Mucosa of stomach (tissue), 1 donor: ENCODE measurements at regions not wholly inside any gene's neighbourhood (a gene's known extent, or its start where the extent isn't known, plus 50 kb on each side); places are given as distances from the start of the nearest gene placed in this dataset.
A peak's percentile ranks its signal among the peaks of the same experiment; 100 is the strongest.

ENCODE experiments used
- H3K27me3 ChIP-seq: one replicate; pipeline ENCODE4 v1.7.0; 2013; ENCODE audit warnings: mild to moderate bottlenecking, low read length; ENCODE audit not compliant: control insufficient read depth, insufficient read depth
- H3K36me3 ChIP-seq: one replicate; pipeline ENCODE4 v1.7.0; 2013; ENCODE audit warnings: low read length; ENCODE audit not compliant: control insufficient read depth, insufficient read depth
- H3K4me1 ChIP-seq: one replicate; pipeline ENCODE4 v1.7.0; 2013; ENCODE audit warnings: mild to moderate bottlenecking, low read length; ENCODE audit not compliant: control insufficient read depth, insufficient read depth
- H3K4me3 ChIP-seq: one replicate; pipeline ENCODE4 v1.7.0; 2013; ENCODE audit warnings: low read length
- H3K9ac ChIP-seq: one replicate; pipeline ENCODE4 v1.7.0; 2013; ENCODE audit warnings: mild to moderate bottlenecking, low read length, moderate library complexity
- H3K9me3 ChIP-seq: one replicate; pipeline ENCODE4 v1.7.0; 2013; ENCODE audit warnings: mild to moderate bottlenecking, low read length, moderate library complexity; ENCODE audit not compliant: control insufficient read depth
- donor health status: Pancreatic carcinoma.

DNA sequence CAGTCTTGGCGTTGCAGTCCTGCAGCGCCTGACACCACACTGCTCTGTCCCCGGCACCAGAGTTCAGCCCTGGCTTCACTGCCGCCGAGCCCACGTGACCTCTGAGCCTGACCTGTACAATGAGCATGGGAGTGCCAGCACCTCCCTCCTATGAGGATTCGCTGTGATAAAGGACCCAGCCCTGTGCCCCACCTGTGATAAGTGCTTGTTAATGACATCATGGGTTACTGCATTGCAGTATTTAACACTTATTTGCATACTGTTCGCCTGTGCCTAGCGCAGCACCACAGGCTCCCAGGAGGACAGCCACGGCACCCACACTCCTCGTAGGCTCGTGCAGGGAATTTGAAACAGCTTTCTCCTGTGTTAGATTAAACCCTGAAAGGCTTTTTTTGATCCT is 118.2 kb upstream of the GSC start:
- peaks cover 5% of the 10 kb centered on the region for H3K27me3 ChIP-seq
- H3K4me3 ChIP-seq, result no peak overlapping the region
- H3K9ac ChIP-seq, result peak overlapping the region; percentile 41
- H3K36me3 ChIP-seq, result no peaks in the 10 kb centered on the region
- peaks cover 12% of the 10 kb centered on the region for H3K4me1 ChIP-seq
- H3K9me3 ChIP-seq, result no peaks in the 10 kb centered on the region

DNA sequence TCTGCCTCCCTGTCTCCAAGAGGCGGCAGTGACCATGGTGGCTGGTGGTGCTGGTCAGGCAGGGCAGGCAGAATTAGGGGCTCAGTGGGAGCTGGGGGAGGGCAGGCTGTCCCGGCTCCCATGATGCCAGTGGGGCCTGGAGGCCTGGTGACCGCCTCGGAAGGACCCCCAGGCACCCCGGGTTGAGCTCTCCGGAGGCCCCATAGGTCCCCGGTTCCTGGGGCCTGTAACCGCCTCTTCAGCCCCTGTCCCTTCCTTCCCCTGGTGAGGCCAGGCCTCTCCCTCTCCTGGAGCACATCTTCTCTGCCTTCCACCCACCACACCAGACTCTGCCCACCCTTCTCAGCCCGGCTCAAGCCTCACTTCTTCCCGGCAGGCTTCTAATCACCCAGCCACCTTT is 117.7 kb upstream of the GSC start:
- Histone ChIP-seq H3K27me3 (peaks cover 5% of the 10 kb centered on the region), H3K36me3 (no peaks in the 10 kb centered on the region), H3K9ac (no peak overlapping the region)

DNA sequence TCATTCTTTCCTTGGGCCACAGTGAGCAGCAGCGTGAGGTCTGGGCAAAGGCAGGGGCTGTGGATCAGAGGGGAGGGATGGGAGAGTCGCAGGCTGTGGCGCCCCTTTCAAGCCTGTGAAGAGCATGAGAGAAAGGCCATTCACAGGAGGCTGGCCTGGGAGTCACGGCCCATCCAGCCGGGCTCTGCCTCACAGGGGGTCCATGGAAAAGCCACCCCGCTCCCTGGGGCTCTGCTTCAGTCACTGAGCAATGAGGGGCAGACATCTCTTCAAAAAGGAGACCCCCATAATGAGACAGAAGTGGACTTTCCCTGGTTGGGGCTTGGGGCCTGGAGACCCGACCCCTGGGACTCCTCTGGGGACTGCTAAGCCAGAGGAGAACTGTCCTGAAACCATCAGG is 117.0 kb upstream of the GSC start:
- Histone ChIP-seq H3K36me3 (no peaks in the 10 kb centered on the region), H3K9ac (no peak overlapping the region), H3K4me1 (peaks cover 12% of the 10 kb centered on the region), H3K4me3 (no peak overlapping the region), H3K9me3 (no peaks in the 10 kb centered on the region), H3K27me3 (peaks cover 5% of the 10 kb centered on the region)

More for the DNA sequence above, 117.7 kb upstream of the GSC start:
- Histone ChIP-seq H3K4me3 (no peak overlapping the region), H3K4me1 (peaks cover 12% of the 10 kb centered on the region), H3K9me3 (no peaks in the 10 kb centered on the region)

- H3K4me3 ChIP-seq, result no peak overlapping the region
Observed at GRCh38 chr14:94885481-94886155, 115.7 kb upstream of the GSC start.

DNA sequence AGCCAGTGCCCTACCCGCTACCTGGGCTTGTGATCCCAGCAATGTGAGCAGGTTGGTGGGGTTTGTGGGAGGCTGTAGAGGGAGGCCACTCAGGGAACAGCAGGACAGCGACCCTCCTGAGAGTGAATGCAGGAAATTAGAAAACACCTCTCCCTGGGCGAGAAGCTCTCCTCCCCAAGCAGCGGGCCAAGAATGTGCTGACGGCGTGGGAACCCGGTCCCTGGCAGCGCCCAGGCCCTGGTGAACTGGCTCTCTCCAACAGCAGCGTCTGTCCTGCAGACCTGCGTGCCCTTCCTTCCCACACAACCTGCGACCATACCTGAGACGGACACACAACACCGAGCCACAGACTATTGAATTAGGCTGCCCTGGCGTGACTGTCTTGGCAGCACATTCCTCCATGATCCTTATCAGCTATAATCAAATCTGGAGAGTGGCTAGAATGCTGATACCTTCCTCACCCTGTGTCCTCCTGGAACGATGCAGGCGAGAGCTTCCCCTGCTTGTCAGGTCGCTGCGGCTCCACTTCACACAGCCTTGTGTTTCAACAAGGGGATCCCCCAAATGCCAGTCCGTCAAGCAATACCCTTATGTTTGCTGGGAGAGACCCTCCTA is 114.8 kb upstream of the GSC start:
- Histone ChIP-seq H3K36me3 (no peaks in the 10 kb centered on the region), H3K4me1 (peaks cover 12% of the 10 kb centered on the region), H3K9me3 (no peaks in the 10 kb centered on the region), H3K27me3 (peaks cover 3% of the 10 kb centered on the region), H3K4me3 (no peak overlapping the region), H3K9ac (no peak overlapping the region)

More at GRCh38 chr14:94885481-94886155, 115.7 kb upstream of the GSC start:
- H3K9ac ChIP-seq, result no peak overlapping the region
- H3K27me3 ChIP-seq, result peaks cover 6% of the 10 kb centered on the region
- H3K9me3 ChIP-seq, result no peaks in the 10 kb centered on the region
- no peaks in the 10 kb centered on the region for H3K36me3 ChIP-seq
- peaks cover 12% of the 10 kb centered on the region for H3K4me1 ChIP-seq

DNA sequence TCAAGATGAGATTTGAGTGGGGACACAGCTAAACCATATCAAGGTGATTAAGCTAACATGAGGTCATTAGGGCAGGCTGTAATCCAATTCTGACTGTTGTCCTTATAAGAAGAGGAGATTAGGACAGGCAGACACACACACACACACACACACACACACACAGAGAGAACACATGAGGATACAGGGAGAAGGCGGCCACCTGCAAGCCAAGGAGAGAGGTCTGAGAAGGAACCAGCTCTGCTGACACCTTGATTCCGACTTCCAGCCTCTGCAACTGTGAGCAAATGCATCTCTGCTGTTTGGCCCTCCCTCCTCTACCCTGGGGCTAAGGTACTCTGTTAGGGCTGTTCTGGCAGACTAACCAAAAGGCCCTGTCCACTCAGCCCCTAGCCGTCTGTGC is 112.5 kb upstream of the GSC start:
- Histone ChIP-seq H3K9me3 (no peaks in the 10 kb centered on the region), H3K4me3 (no peak overlapping the region), H3K27me3 (peaks cover 3% of the 10 kb centered on the region), H3K4me1 (no peaks in the 10 kb centered on the region), H3K36me3 (no peaks in the 10 kb centered on the region), H3K9ac (no peak overlapping the region)

DNA sequence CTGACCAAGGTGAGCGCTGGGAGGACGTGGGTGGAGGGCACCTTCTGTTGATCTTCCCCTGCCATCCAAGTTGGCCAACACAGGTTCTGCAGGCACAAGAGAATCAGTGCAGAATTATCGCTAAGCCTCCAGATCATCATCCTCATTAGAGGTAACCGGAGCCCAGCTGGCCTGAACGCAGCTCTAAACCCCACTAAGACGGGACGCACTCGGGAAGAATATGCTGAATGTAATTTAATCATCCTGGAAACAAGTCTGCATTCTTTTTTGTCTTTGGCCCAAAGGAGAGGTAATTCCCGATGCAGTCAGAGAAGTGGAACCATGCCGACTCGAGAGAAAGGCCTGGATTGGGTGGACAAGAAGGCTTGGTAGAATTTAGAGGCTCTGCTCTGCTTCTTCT is 111.0 kb upstream of the GSC start:
- H3K27me3 ChIP-seq, result peaks cover 3% of the 10 kb centered on the region
- no peaks in the 10 kb centered on the region for H3K4me1 ChIP-seq
- H3K36me3 ChIP-seq, result no peaks in the 10 kb centered on the region
- no peaks in the 10 kb centered on the region for H3K9me3 ChIP-seq
- no peak overlapping the region for H3K4me3 ChIP-seq
- no peak overlapping the region for H3K9ac ChIP-seq

GRCh38 chr14:94880106-94880505 is 110.2 kb upstream of the GSC start:
- Histone ChIP-seq H3K4me1 (no peaks in the 10 kb centered on the region), H3K9ac (no peak overlapping the region), H3K9me3 (no peaks in the 10 kb centered on the region), H3K27me3 (peaks cover 3% of the 10 kb centered on the region), H3K4me3 (no peak overlapping the region), H3K36me3 (no peaks in the 10 kb centered on the region)

GRCh38 chr14:94879537-94879936 is 109.6 kb upstream of the GSC start:
- Histone ChIP-seq H3K36me3 (no peaks in the 10 kb centered on the region), H3K27me3 (peaks cover 3% of the 10 kb centered on the region), H3K4me3 (no peak overlapping the region), H3K9me3 (no peaks in the 10 kb centered on the region), H3K4me1 (no peaks in the 10 kb centered on the region), H3K9ac (no peak overlapping the region)

- Histone ChIP-seq H3K9ac (no peak overlapping the region), H3K27me3 (no peaks in the 10 kb centered on the region), H3K36me3 (no peaks in the 10 kb centered on the region), H3K9me3 (no peaks in the 10 kb centered on the region), H3K4me3 (no peak overlapping the region), H3K4me1 (no peaks in the 10 kb centered on the region)
Observed at GRCh38 chr14:94876306-94876705, 106.4 kb upstream of the GSC start.

- no peaks in the 10 kb centered on the region for H3K9me3 ChIP-seq
- H3K36me3 ChIP-seq, result no peaks in the 10 kb centered on the region
- no peak overlapping the region for H3K9ac ChIP-seq
- no peak overlapping the region for H3K4me3 ChIP-seq
- H3K27me3 ChIP-seq, result no peaks in the 10 kb centered on the region
- H3K4me1 ChIP-seq, result no peaks in the 10 kb centered on the region
Observed at GRCh38 chr14:94875256-94875655, 105.3 kb upstream of the GSC start.

DNA sequence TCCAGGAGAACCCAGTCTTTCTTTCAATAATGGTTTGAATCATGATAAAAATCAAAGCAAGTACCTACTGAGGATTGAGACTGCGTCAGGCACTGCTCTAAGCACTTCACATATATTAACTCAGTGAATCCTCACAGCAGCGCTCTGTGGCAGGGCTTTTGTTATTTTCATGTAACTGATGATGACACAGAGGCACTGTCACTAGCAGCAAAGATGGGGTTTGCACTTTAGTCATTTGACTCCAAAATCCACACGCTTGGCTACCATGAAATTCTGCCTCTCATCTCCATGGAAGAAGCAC is 98.8 kb upstream of the GSC start:
- Histone ChIP-seq H3K36me3 (no peaks in the 10 kb centered on the region), H3K4me1 (no peaks in the 10 kb centered on the region), H3K27me3 (peaks cover 11% of the 10 kb centered on the region), H3K4me3 (no peak overlapping the region), H3K9ac (no peak overlapping the region), H3K9me3 (no peaks in the 10 kb centered on the region)
